Liver (tissue), 8 donors: ENCODE measurements at regions not wholly inside any gene's neighbourhood (a gene's known extent, or its start where the extent isn't known, plus 50 kb on each side); places are given as distances from the start of the nearest gene placed in this dataset.

Experiments used
- DNase-seq: peaks from one replicate; pipeline ENCODE4 v3.0.0-alpha.2; 2017; ENCODE audit warnings: low spot score
- H3K27ac ChIP-seq, 2 donors: one replicate each; pipeline ENCODE4 v1.7.0; 2013; ENCODE audit warnings: inconsistent platforms in 2 of 2, low read length in 2 of 2, control low read depth in 1 of 2, low read depth in 1 of 2, mild to moderate bottlenecking in 1 of 2
- H3K27me3 ChIP-seq, 4 donors: one replicate each; pipeline versions ENCODE4 v1.6.1 to v1.7.0; 2013; ENCODE audit warnings: low read length in 3 of 4, inconsistent platforms in 1 of 4, mild to moderate bottlenecking in 1 of 4, moderate library complexity in 1 of 4; ENCODE audit not compliant: control insufficient read depth in 4 of 4, insufficient read depth in 4 of 4
- H3K36me3 ChIP-seq, 4 donors: one replicate each; pipeline versions ENCODE4 v1.6.1 to v1.7.0; 2013; ENCODE audit warnings: low read length in 3 of 4, mild to moderate bottlenecking in 3 of 4, low read depth in 1 of 4, moderate library complexity in 1 of 4; ENCODE audit not compliant: control insufficient read depth in 4 of 4, insufficient read depth in 3 of 4
- H3K4me1 ChIP-seq, 4 donors: one replicate each; pipeline versions ENCODE4 v1.6.1 to v1.7.0; 2013; ENCODE audit warnings: low read length in 3 of 4, mild to moderate bottlenecking in 3 of 4, moderate library complexity in 1 of 4; ENCODE audit not compliant: control insufficient read depth in 4 of 4, insufficient read depth in 4 of 4
- H3K4me3 ChIP-seq, 3 donors: one replicate each; pipeline versions ENCODE4 v1.6.1 to v1.7.0; 2013; ENCODE audit warnings: low read length in 3 of 3, control low read depth in 1 of 3, low read depth in 1 of 3, mild to moderate bottlenecking in 1 of 3
- H3K9ac ChIP-seq, 2 donors: one replicate each; pipeline ENCODE4 v1.7.0; 2013; ENCODE audit warnings: low read length in 2 of 2, mild to moderate bottlenecking in 2 of 2, moderate library complexity in 2 of 2, control low read depth in 1 of 2, low read depth in 1 of 2
- H3K9me3 ChIP-seq, 4 donors: one replicate each; pipeline versions ENCODE4 v1.6.1 to v1.7.0; 2013; ENCODE audit warnings: low read length in 3 of 4; ENCODE audit not compliant: control insufficient read depth in 4 of 4
- ATF3 ChIP-seq: IDR thresholded peaks from 2 replicates; pipeline ENCODE4 v1.6.1; 2016; ENCODE audit warnings: antibody characterized with exemption
- CTCF ChIP-seq: fragments of 150-350 bp; IDR thresholded peaks from 2 replicates; pipeline ENCODE4 v1.5.1; 2017; ENCODE audit warnings: improper control_type of control experiment, low read depth, low read length; ENCODE audit not compliant: missing input control
- FOXA2 ChIP-seq: IDR thresholded peaks from 2 replicates; pipeline ENCODE4 v1.6.1; 2016; ENCODE audit warnings: antibody characterized with exemption
- GABPA ChIP-seq, 2 donors: IDR thresholded peaks in 1 of 2; conservative IDR thresholded peaks in 1 of 2; 2 replicates each; pipeline ENCODE4 v1.6.1; 2016; ENCODE audit warnings: antibody characterized with exemption in 2 of 2, mild to moderate bottlenecking in 1 of 2, moderate library complexity in 1 of 2
- HNF4A ChIP-seq, 2 donors: conservative IDR thresholded peaks; 2 replicates each; pipeline ENCODE4 v1.6.1; 2016; ENCODE audit warnings: antibody characterized with exemption in 2 of 2, mild to moderate bottlenecking in 2 of 2
- HNF4G ChIP-seq: IDR thresholded peaks from 2 replicates; pipeline ENCODE4 v1.6.1; 2016; ENCODE audit warnings: antibody characterized with exemption
- NR2F2 ChIP-seq: IDR thresholded peaks from 2 replicates; pipeline ENCODE4 v1.6.1; 2016; ENCODE audit warnings: antibody characterized with exemption
- REST ChIP-seq: IDR thresholded peaks from 2 replicates; pipeline ENCODE4 v1.6.1; 2016; ENCODE audit warnings: antibody characterized with exemption, mild to moderate bottlenecking
- RXRA ChIP-seq, 2 donors: IDR thresholded peaks; 2 replicates each; pipeline ENCODE4 v1.6.1; 2017 to 2018; ENCODE audit warnings: antibody characterized with exemption in 2 of 2, mild to moderate bottlenecking in 1 of 2
- SP1 ChIP-seq: IDR thresholded peaks from 2 replicates; pipeline ENCODE4 v1.6.1; 2018; ENCODE audit warnings: antibody characterized with exemption, mild to moderate bottlenecking
- YY1 ChIP-seq: IDR thresholded peaks from 2 replicates; pipeline ENCODE4 v1.6.1; 2016; ENCODE audit warnings: antibody characterized with exemption, mild to moderate bottlenecking
- WGBS: extraction: QIAGEN DNeasy Blood & Tissue Kit; methylation state at CpG from one replicate; pipeline ENCODE4 v1.1.7; 2013; 5-methylcytosine and 5-hydroxymethylcytosine counted together
- donor health status: healthy.
- donor health status: healthy.
- donor health status: healthy.
- donor health status: healthy.
- donor health status: healthy.

GRCh38 chr4:180179146-180179545, 2064.1 kb upstream of the TENM3 start:
- Histone ChIP-seq H3K27ac (no peak overlapping the region), H3K9ac (no peak overlapping the region), H3K27me3 (no peaks in the 10 kb centered on the region), H3K36me3 (no peaks in the 10 kb centered on the region), H3K4me3 (no peak overlapping the region), H3K4me1 (no peaks in the 10 kb centered on the region), H3K9me3 (no peaks in the 10 kb centered on the region)
- WGBS: 48% methylated on average over 1 of the region's 1 CpG
- DNase-seq: no peak
- TF ChIP-seq HNF4A (conservative IDR thresholded peaks at IDR 0.05): no peak

GRCh38 chr4:180189666-180190065, 2053.5 kb upstream of the TENM3 start:
- Histone ChIP-seq H3K9ac (no peak overlapping the region), H3K36me3 (no peaks in the 10 kb centered on the region), H3K9me3 (no peaks in the 10 kb centered on the region), H3K4me3 (no peak overlapping the region), H3K27ac (no peak overlapping the region), H3K4me1 (no peaks in the 10 kb centered on the region), H3K27me3 (no peaks in the 10 kb centered on the region)
- no peak for DNase-seq
- WGBS: 63% methylated on average over 1 of the region's 1 CpG
- TF ChIP-seq FOXA2 (no peak), HNF4G (no peak), SP1 (no peak), RXRA (IDR thresholded peaks at IDR 0.05) (no peak)

GRCh38 chr4:180190382-180190781, 2052.8 kb upstream of the TENM3 start:
- 28% methylated on average over 2 of the region's 2 CpGs for WGBS
- no peaks in the 10 kb centered on the region for H3K36me3 ChIP-seq
- TF ChIP-seq HNF4A (conservative IDR thresholded peaks at IDR 0.05) (no peak), NR2F2 (no peak), ATF3 (no peak), GABPA (IDR thresholded peaks at IDR 0.05 in 1 of 2, conservative IDR thresholded peaks at IDR 0.05 in 1 of 2) (no peak), YY1 (no peak), SP1 (no peak), HNF4G (no peak), REST (no peak), CTCF (no peak)
- H3K27ac ChIP-seq: no peak overlapping the region
- H3K9me3 ChIP-seq: no peaks in the 10 kb centered on the region
- no peak overlapping the region for H3K9ac ChIP-seq
- no peaks in the 10 kb centered on the region for H3K27me3 ChIP-seq
- H3K4me3 ChIP-seq: no peak overlapping the region
- no peaks in the 10 kb centered on the region for H3K4me1 ChIP-seq
- no peak for DNase-seq
